NCI-H510A (cell line): ENCODE measurements at regions not wholly inside any gene's neighbourhood (a gene's known extent, or its start where the extent isn't known, plus 50 kb on each side); places are given as distances from the start of the nearest gene placed in this dataset.
"Not testable (repeated sequence)": the region's sequence is repeated elsewhere in the genome, so short reads cannot be mapped to it uniquely, and the experiment has no call there.

ENCODE experiments used
- DNase-seq: peaks from one replicate; lab custom pipeline; 2025; lab: John Stamatoyannopoulos, UW

DNA sequence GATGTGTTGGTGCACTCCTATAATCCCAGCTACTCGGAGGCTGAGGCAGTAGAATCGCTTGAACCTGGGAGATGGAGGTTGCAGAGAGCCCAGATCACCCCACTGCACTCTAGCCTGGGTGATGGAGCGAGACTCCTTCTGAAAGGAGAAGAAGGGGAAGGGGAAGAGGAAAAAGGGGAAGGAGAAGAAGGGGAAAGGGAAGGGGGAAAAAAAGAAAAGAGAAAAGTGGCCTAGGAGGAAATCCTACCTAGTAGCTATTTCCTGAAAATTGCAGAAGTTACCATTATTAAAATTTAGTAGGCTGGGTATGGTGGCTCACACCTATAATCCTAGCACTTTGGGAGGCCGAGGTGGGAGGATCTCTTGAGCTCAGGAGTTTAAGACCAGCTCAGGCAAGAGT, 67.4 kb downstream of the ARRDC3 start:
- DNase-seq: no peak

DNA sequence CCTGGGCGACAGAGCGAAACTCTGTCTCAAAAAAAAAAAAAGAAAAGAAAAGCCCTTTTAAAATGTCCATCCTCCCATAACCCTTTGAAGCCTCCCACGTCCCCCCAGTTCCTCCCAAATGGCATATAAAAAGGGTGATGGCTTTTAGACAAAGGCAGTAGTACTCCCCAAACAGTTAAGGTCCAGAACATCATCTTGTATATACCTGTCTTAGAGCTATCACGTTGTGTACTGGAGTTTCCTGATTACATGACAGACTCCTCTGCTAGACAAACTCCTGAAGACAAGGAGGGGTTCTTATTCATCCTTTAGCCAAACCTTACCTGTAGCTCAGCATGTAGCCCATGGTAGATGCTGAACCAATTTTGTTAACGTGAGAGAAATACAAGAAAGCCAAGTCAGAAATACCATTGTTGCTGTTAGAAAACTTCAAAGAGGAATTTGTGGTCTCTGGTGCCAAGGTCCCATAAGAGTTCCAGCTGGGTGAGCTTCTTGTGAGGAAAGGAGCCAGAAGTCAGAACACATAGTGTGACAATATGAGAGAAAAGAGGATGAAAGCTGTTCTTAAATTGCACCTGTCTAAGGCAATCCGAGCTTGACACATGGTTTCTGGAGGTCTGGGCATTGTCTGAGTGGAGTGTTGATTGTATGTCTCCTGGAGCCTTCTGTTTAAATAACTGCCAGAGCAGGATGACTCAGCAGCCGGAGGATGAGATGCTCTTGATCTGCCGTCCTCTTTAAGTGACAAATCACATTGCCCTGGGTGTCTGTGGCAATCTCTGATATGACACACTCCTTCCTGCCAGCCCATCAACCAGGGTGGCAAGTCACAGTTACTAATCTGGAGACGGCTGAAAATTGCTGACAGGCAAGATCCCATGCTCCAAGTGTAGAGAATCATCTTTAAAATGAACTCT, 69.1 kb downstream of the ARRDC3 start:
- DNase-seq: peak; percentile 68

DNA sequence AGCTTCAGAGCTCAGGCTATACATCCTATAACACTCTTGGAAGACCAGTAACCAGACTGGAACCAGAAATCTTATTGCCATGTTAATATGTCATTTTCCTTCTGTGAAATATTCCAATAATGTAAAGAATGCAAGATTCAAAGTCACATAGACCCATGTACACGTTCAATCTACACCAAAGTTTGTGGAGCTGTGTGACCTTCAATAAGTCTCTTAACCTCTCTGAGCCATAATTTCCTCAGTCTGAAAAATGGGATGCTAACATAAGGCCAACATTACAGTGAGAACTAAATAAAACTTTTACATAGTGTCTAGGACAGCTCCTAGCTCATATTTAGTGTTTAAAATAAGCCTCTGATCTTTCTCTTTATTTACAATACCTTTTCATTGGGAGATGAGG, 70.4 kb downstream of the ARRDC3 start:
- no peak for DNase-seq

DNA sequence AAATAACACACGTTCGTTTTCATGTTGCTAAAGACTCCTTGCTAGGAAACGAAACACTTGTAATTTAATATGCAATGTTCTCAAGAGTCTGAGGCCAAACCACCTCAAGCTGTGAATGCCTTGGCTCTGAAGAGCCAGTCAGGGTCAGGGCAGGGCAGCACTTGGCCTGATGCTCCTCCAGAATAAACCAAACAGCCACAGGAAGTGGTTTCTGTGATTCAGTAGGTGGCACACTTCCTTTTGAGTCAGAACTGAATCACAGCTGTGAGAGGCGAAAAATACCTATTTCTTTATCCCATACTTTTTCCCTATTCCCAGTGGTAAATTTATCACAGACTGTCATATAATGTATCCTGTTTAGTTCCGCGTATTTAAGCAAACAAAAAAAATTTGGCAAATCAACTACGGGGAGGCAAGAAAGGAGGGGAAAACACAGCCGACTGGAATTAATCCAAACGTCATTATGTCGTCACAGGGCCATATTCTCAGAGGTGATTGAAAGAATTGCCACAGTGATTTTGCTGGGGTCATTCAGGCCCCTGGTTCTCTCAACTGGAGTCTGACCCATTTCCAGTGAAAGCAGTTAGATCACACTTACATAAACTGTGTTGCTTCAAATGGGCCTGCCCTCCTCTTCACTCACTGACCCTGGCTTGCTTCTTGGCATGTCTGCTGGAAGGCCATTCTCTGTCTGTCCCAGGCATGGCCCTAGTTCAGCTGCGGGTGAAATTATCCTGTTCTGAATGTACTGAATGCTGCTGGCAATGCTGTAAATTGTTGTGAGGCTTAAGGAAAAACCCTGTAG, 71.2 kb downstream of the ARRDC3 start:
- DNase-seq: no peak

DNA sequence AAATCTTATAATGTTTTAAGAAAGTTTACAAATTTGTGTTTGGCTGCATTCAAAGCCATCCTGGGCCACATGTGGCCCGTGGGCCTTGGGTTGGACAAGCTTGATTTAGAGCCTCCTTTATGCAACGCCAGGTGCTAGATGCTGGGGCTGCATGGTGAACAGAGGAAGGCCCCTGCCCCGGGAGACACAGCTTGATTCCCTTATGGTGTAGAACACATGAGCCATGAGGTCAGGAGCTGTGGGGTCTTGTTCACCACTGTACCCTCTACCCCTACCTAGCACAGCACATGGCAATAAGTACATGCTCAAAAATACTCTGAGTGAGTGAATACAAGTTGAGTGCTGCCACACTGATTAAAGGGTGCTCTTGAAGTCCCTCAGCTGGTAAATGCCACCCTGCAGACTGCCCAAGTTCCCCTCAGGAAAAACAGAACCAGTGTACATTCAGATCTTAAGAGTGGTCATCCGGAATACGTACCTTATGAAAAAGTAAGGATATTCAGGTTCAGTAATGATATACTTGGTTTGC, 71.9 kb downstream of the ARRDC3 start:
- no peak for DNase-seq

DNA sequence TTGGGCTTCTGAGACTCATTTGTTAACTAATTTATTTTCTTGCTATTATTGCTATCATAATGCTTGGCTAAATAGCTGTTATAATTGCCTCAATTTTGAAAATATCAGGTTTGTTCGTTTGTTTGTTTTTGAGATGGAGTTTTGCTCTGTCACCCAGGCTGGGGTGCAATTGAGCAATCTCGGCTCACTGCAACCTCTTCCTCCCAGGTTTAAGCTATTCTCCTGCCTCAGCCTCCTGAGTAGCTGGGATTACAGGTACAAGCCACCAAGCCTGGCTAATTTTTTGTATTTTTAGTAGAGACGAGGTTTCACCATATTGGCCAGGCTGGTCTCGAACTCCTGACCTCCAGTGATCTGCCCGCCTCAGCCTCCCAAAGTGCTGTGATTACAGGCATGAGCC, 75.0 kb downstream of the ARRDC3 start:
- not testable (repeated sequence) for DNase-seq

DNA sequence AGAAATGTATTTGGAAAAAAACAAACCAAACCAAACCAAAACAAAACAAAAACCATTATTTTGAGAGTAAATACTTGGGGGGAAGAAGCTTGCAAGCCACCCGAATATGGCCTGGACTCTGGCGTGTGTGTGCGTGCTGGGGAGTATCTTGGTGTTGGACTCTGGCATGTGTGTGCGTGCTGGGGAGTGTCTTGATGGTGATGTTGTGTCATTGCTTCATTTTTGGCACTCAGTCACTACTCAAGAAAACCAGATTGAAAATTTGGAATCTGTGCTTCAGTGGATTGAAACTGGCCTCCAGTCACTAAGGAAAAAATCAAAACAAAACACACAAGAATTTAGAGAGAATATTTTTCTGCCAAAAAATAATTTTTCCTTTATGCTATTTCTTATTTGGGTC, 76.1 kb downstream of the ARRDC3 start:
- DNase-seq: no peak

DNA sequence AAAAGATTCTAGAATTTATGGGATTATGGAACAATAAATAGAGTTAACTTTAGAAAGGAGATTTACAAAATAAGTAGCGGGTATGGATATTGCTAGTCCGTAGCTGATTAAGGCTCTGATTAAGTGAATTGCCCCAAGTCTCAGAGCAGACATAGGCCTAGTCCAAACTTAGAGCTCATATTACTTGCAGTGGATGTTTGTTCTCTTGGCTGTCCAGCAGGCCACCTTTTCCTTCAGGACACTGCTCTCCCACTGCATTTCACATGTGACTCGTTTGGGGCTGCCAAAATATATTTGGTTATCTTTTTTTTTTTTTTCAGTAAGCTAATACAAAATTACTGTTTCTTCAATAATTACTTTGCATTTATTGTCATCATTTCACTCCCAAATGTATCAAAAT, 76.6 kb downstream of the ARRDC3 start:
- no peak for DNase-seq

DNA sequence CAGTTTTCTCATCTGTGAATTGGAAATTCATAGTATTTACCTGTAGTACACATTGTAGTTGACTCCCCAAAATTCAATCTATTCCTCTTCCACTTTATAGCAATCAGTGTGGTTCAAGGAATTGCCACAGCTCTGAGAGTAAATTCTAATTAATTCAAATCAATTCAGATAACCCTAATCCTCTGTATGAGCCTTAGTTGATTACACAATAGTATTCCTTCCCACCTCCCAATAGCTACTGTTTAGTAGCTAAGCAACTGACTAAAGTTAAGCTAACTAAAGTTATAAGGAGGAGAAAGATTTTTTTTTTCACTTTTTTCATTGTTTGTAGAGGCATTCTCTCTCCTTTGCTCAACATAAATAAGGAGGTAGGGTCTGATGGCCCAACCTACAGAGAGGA, 77.5 kb downstream of the ARRDC3 start:
- no peak for DNase-seq

DNA sequence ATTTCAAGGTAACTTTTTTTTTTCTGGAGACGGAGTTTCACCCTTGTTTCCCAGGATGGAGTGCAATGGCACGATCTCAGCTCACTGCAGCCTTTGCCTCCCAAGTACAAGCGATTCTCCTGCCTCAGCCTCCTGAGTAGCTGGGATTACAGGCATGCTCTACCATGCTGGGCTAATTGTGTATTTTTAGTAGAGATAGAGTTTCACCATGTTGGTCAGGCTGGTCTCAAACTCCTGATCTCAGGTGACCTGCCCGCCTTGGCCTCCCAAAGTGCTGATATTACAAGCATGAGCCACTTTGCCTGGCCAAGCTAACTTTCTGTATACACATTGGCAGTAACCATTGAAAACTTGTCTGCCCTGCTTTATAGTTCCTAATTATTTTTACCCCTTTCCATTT, 79.1 kb downstream of the ARRDC3 start:
- not testable (repeated sequence) for DNase-seq

DNA sequence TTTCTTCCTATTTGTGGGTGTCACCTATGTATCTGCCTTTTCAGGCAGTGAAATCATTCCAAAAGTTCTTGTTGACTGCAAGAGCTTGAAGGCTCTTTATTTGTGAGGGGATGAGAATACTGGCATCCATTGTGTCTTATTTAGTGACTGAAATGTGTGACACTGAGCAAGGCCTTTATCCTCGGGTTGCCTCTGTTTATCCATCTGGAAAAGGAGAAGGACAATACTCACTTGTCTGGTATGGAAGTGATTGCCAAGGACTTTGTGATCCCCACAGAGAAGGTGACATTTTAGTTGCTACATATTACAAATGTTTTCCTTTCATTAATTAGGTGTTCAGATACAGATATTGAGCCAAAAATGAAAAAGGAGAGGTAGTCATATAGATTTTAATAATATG, 80.2 kb downstream of the ARRDC3 start:
- no peak for DNase-seq

DNA sequence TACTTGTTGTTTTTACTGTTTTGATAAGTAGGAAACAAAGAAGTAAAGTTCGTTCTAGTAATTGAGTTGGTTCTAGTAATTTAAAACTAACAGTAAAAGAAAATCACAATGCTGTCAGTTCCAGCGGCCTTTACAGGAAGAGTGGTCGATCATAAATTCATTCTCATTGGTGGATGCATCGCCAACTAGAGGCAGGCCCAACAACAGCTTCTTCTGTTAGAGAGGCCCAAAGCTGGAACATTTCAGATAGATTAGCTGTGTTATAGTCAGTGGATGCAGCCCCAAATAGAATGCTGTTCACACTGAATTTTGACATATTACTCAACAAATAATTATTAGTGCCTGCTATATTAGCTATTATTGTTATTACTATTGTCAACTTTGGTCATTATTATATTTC, 80.8 kb downstream of the ARRDC3 start:
- no peak for DNase-seq

DNA sequence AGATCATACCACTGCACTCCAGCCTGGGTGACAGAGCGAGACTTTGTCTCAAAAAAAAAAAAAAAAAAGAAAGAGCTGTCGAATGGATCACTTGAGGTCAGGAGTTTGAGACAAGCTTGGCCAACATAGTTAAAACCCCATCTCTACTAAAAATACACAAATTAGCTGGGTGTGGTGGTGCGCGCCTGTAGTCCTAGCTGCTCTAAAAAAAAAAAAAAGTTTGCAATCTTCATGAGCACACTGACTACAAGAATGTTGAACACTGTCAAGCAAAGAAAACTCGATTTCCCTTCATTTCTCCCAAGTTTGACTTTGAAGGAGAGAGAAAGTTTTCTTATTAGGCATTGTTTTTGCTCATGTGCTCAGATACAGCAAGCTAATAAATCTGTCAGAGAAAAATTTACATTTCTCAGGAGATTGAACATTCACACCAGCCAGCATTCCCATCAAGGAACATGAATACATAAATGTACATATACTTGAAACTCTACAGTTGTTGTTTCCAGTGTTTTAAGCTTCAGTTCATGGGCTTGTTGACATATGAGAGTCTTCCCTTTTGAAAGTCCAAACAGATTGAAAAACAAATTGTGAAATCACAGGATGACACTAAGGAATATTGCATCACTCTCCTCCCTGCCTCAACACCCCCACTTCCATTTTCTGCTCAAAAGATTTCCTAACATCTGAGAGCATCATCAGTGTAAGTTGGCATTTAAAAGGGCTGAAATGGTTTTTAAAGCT, 81.8 kb downstream of the ARRDC3 start:
- no peak for DNase-seq

DNA sequence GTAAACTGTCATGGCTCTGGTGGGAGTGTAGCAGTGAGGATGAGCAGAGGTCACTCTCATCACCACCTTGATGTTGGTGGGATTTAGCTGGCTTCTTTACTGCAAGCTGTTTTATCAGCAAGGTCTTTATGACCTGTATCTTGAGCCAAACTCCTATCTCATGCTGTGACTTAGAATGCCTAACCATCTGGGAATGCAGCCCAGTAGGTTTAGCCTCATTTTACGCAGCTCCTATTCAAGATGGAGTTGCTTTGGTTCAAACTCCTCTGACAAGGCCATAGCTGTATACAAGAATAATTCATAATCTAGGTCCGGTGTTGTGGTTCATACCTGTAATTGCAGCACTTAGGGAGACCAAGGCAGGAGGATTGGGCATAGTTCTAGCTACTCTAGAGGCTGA, 85.1 kb downstream of the ARRDC3 start:
- DNase-seq: no peak

DNA sequence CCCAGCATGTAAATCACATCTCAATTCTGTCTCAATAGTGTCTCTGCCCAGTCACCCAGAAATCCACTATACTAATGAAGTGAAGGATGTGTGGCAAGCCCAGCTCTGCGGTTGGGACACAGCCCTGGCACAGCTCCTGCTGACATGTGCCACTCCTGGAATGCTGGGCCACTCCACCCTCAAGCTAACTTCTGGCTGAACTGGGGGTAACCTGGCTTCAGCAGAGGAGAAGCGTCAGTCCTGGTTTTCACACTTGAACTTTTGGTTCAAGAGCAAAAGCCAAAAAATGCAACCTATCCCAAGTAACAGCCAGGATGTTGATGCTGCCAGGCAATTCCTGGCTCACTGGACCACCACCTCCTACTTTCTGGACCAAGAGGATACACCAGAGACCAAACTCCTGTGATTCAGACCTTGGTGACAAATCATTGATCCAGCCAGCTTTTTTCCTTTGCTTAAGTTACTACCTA, 86.4 kb downstream of the ARRDC3 start:
- no peak for DNase-seq

DNA sequence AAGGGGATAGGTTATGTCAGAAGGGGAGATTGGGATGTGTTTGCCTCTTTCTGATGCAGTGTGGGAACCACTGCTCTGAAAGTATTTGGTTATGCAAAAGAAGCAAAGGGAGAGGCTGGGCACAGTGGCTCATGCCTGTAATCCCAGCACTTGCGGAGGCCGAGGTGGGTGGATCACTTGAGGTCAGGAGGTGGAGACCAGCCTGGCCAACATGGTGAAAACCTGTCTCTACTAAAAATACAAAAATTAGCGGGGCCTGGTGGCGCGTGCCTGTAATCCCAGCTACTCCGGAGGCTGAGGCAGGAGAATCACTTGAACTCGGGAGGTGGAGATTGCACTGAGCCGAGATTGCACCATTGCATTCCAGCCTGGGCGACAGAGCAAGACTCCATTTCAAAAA, 87.0 kb downstream of the ARRDC3 start:
- DNase-seq: not testable (repeated sequence)

DNA sequence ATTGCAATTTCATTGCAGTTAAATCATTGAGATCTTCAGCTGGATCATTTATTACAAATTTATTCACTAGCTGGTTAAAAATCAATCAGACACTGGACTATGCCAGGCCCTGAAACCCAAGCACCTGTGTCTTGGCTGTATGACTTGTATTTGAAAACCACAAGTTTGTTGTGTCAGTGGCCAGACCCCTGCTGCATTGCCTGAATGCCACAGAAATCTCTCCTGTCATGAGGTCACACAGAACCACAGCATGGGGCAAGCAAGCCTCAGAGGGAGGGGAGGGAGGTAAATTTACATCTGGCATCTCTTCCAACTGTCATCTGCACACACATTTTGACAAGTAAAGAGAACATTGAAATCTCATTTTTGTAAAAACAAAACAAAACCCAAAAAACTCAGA, 90.0 kb downstream of the ARRDC3 start:
- DNase-seq: no peak

DNA sequence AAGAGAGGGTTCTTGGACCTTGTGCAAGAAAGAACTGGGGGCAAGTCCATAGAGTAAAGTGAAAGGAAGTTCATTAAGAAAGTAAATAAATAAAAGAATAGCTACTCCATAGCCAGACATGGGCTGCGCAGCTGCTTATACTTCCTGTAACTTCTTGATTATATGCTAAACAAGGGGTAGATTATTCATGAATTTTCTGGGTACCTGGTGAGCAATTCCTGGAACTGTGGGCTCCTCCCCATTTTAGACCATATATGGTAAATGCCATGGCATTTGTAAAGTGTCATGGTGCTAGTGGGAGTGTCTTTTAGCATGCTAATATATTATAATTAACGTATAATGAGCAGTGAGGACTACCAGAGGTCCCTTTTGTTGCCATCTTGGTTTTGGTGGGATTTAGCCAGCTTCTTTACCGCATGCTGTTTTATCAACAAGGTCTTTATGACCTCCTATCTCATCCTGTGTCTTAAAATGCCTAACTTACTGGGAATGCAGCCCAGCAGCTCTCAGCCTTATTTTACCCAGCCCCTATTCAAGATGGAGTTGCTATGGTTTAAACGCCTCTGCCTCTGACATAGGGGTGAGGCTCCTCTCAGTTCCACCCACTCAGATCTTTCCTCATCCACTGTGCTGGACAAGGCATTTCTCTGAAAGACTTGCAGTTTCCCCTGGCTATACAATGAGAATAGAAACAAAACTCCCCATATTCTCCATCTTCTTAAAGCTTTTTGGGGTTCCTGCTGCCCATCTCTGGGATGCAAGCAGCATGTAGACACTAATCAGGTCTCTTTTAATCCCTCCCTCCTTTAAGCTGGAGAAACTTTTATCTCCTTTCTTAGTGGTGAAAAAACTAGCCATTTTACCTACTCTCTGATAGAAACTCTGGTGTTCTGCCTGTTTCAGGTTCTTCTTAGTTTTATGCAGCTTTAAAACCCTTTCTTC, 91.2 kb downstream of the ARRDC3 start:
- no peak for DNase-seq

DNA sequence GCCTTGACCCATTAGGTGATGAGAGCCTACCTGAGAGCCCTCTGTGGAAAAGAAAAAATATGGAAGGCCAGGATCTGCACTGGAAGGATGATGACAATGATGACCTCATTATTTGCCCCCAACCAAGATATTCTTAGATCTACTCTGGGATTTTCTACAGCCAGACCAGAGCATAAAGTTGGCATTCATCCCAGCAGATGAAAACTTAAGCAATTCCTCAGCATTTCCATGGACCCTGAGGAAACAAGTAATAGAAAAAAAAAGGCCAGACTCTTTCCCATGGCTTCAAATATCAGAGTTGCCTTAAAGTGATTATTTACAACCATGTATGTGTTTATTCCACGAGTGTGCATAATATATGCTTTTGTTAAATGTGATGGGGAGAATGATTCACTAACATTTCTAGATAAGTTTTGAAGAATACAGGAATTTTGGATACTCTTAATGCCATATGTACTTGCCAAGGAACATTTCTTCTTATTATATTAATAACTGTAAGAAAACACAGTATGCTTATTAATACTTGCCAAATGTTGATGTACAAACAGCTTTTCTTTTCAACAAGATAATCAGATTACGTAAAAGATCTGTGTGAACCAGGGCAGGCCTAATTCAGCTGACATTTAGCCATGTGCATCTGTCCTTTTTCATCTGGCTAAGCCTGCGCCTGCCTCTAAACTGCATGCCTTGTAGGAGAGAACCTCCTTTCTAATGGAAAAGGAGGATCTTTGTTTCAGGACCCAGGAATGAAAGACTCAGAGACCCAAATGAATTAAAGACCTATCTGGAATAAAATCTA, 94.8 kb downstream of the ARRDC3 start:
- no peak for DNase-seq

DNA sequence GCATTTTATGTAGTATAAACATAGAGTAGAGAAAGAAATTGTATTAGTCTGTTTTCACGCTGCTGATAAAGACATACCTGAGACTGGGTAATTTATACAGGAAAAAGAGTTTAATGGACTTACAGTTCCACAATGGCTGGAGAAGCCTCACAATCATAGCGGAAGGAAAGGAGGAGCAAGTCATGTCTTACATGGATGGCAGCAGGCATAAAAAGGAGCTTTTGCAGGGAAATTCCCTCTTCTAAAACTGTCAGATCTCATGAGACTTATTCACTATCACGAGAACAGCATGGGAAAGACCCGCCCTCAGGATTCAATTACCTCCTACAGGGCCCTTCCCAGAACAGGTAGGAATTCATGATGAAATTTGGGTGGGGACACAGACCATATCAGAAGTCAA, 98.1 kb downstream of the ARRDC3 start:
- not testable (repeated sequence) for DNase-seq
